NOMO-1 (cell line): ENCODE measurements at regions not wholly inside any gene's neighbourhood (a gene's known extent, or its start where the extent isn't known, plus 50 kb on each side); places are given as distances from the start of the nearest gene placed in this dataset.
"Not testable (repeated sequence)": the region's sequence is repeated elsewhere in the genome, so short reads cannot be mapped to it uniquely, and the experiment has no call there.

Source experiments
- DNase-seq, 2 experiments: peaks; one replicate each; lab custom pipeline; 2025; ENCODE audit not compliant: unreplicated experiment in 2 of 2; lab: John Stamatoyannopoulos, UW

- DNase-seq, result peak; percentile 22 to 76
These were observed 1112.1 kb downstream of the RPA4 start for GRCh38 chrX:97995834-97996233.

GRCh38 chrX:98028691-98029090 is 1145.0 kb downstream of the RPA4 start:
- no peak for DNase-seq

GRCh38 chrX:98029861-98030260 is 1146.2 kb downstream of the RPA4 start:
- DNase-seq, result no peak

GRCh38 chrX:98057176-98057575 is 1173.5 kb downstream of the RPA4 start:
- no peak for DNase-seq

GRCh38 chrX:98065151-98065550 is 1181.4 kb downstream of the RPA4 start:
- DNase-seq, result no peak

GRCh38 chrX:98067611-98068010 is 1183.9 kb downstream of the RPA4 start:
- DNase-seq, result peak in 1 of 2 experiments; percentile 37

GRCh38 chrX:98068024-98068580 is 1184.4 kb downstream of the RPA4 start:
- no peak for DNase-seq

GRCh38 chrX:98071331-98071730 is 1187.6 kb downstream of the RPA4 start:
- no peak for DNase-seq

GRCh38 chrX:98077440-98077839 is 1193.7 kb downstream of the RPA4 start:
- no peak for DNase-seq

GRCh38 chrX:98111684-98112083 is 1228.0 kb downstream of the RPA4 start:
- no peak for DNase-seq

- DNase-seq, result no peak
These were observed 1230.3 kb downstream of the RPA4 start for GRCh38 chrX:98114021-98114420.

GRCh38 chrX:98141466-98141865 is 1257.8 kb downstream of the RPA4 start:
- DNase-seq, result no peak

- no peak for DNase-seq
These were observed 1307.3 kb downstream of the RPA4 start for GRCh38 chrX:98191003-98191402.

- peak; percentile 38 to 69 for DNase-seq
These were observed 1310.3 kb downstream of the RPA4 start for GRCh38 chrX:98194036-98194435.

GRCh38 chrX:98203800-98204199 is 1320.1 kb downstream of the RPA4 start:
- no peak for DNase-seq

- no peak for DNase-seq
These were observed 1324.2 kb downstream of the RPA4 start for GRCh38 chrX:98207947-98208346.

- no peak for DNase-seq
These were observed 1347.3 kb downstream of the RPA4 start for GRCh38 chrX:98231003-98231402.

- not testable (repeated sequence) for DNase-seq
These were observed 1356.4 kb downstream of the RPA4 start for GRCh38 chrX:98240061-98240460.

GRCh38 chrX:98263135-98263534 is 1379.4 kb downstream of the RPA4 start:
- DNase-seq, result no peak

- DNase-seq, result no peak
These were observed 1406.0 kb downstream of the RPA4 start for GRCh38 chrX:98289726-98290125.

- DNase-seq, result no peak
These were observed 1410.6 kb downstream of the RPA4 start for GRCh38 chrX:98294310-98294709.

- no peak for DNase-seq
These were observed 1412.4 kb downstream of the RPA4 start for GRCh38 chrX:98296129-98296528.

- DNase-seq, result no peak
These were observed 1416.1 kb downstream of the RPA4 start for GRCh38 chrX:98299785-98300184.
